OCI-LY3 (cell line): ENCODE measurements at regions not wholly inside any gene's neighbourhood (a gene's known extent, or its start where the extent isn't known, plus 50 kb on each side); places are given as distances from the start of the nearest gene placed in this dataset.

Experiments
- H2AFZ ChIP-seq: fragments of 200-600, 300-600 bp; shearing (Covaris generic); 2 replicates; pipeline ENCODE4 v1.6.0; 2014; ENCODE audit warnings: antibody characterized with exemption, low read depth, low read length
- H3K27ac ChIP-seq: fragments of 200-600, 300-600 bp; sonication (generic); 2 replicates; pipeline ENCODE4 v1.5.1; 2014; ENCODE audit warnings: mild to moderate bottlenecking, low read length, moderate library complexity, mixed read lengths
- H3K27me3 ChIP-seq: fragments of 200-600, 300-600 bp; sonication (generic); 2 replicates; pipeline ENCODE4 v1.6.1; 2014; ENCODE audit warnings: low read depth, low read length, mixed read lengths
- H3K36me3 ChIP-seq: fragments of 200-600, 300-600 bp; sonication (generic); replicated peaks from 2 replicates; pipeline ENCODE3; 2014; ENCODE audit warnings: low read depth, low read length, mixed read lengths
- H3K4me1 ChIP-seq: fragments of 300-600, 200-600 bp; sonication (generic); 2 replicates; pipeline ENCODE4 v1.6.1; 2014; ENCODE audit warnings: low read length, mixed read lengths
- H3K4me2 ChIP-seq: fragments of 200-600, 300-600 bp; sonication (generic); 2 replicates; pipeline ENCODE4 v1.6.1; 2014; ENCODE audit warnings: low read length, mixed read lengths
- H3K4me3 ChIP-seq: fragments of 300-600, 200-600 bp; sonication (generic); 2 replicates; pipeline ENCODE4 v1.5.1; 2014; ENCODE audit warnings: antibody characterized with exemption, mild to moderate bottlenecking, low read length, moderate library complexity
- H3K79me2 ChIP-seq: fragments of 300-600, 200-600 bp; shearing (Covaris generic); 2 replicates; pipeline ENCODE4 v1.6.1; 2014; ENCODE audit warnings: mild to moderate bottlenecking, low read length, mixed read lengths
- H3K9ac ChIP-seq: fragments of 300-600, 200-600 bp; shearing (Covaris generic); 2 replicates; pipeline ENCODE4 v1.6.0; 2014; ENCODE audit warnings: mild to moderate bottlenecking, low read length, moderate library complexity
- H3K9me3 ChIP-seq: fragments of 200-600, 300-600 bp; shearing (Covaris generic); 2 replicates; pipeline ENCODE4 v1.6.1; 2014; ENCODE audit warnings: low read length, mixed read lengths; ENCODE audit not compliant: insufficient read depth
- H4K20me1 ChIP-seq: fragments of 200-600, 300-600 bp; sonication (generic); 2 replicates; pipeline ENCODE4 v1.6.1; 2016; ENCODE audit warnings: low read length, mixed read lengths; ENCODE audit not compliant: insufficient read depth
- EZH2phosphoT487 ChIP-seq: fragments of 200-600 bp; shearing (Covaris generic); IDR thresholded peaks from 2 replicates; pipeline ENCODE4 v1.6.1; 2018; ENCODE audit warnings: antibody characterized with exemption, mixed run types, low read depth
- TF ChIP-seq, protein P1 (sequence below): fragments of 200-600, 300-600 bp; sonication (generic); IDR thresholded peaks from 2 replicates; pipeline ENCODE4 v1.5.1; 2014; ENCODE audit warnings: antibody characterized with exemption, low read length, low read depth

DNA sequence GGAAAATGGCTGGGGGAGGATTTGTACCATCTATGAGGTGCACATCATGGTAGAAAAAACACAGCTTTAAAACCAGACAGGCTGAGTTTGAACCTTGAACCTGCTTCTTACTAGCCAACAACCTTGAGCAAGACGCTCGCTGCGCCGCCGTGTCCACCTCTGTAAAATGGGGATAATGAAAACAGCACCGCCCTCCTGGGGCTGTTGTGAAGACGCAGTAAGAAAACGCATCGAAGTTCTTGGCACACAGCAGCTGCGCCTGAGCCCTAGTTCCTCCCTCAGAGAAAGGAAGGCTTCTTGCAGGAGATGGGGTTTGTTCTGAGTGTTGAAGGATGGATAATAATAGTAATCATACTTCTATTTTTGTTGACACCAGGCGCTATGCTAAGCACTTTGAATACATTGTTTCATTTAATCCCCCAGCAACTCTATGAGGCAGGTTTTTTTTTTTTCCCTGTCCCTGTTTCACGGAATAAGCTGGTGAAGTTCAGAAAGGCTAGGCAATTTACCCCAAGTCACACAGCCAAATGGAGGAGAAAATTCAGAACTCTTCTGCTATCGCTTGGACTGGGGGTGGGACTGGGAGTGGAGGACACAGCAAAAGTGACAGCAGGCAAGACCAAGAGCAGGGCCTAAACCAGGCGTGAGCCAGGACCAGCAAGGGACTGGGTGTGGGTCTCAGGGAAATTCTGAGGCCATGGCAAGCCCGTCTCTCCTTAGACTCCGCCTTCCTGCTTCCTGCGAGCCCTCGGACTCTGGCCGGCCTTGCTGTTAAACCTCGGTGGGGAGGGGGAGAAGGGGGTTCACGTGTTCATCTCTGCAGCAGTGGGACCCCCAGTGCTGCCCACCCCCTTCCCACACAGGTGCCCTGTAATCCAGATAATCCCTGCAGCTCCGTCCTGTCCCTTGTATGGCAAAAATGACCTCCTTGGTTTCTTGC, 97.5 kb downstream of the LRRC74A start:
- H3K4me1 ChIP-seq = peaks cover 18% of the 10 kb centered on the region
- TF ChIP-seq, protein P1, sequence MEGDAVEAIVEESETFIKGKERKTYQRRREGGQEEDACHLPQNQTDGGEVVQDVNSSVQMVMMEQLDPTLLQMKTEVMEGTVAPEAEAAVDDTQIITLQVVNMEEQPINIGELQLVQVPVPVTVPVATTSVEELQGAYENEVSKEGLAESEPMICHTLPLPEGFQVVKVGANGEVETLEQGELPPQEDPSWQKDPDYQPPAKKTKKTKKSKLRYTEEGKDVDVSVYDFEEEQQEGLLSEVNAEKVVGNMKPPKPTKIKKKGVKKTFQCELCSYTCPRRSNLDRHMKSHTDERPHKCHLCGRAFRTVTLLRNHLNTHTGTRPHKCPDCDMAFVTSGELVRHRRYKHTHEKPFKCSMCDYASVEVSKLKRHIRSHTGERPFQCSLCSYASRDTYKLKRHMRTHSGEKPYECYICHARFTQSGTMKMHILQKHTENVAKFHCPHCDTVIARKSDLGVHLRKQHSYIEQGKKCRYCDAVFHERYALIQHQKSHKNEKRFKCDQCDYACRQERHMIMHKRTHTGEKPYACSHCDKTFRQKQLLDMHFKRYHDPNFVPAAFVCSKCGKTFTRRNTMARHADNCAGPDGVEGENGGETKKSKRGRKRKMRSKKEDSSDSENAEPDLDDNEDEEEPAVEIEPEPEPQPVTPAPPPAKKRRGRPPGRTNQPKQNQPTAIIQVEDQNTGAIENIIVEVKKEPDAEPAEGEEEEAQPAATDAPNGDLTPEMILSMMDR = no peak
- TF ChIP-seq EZH2phosphoT487 = no peak
- no peaks in the 10 kb centered on the region for H3K79me2 ChIP-seq
- H3K27me3 ChIP-seq = peaks cover 29% of the 10 kb centered on the region
- no peak overlapping the region for H3K27ac ChIP-seq
- H3K9me3 ChIP-seq = no peaks in the 10 kb centered on the region
- H3K4me2 ChIP-seq = no peak overlapping the region
- no peak overlapping the region for H2AFZ ChIP-seq
- no peaks in the 10 kb centered on the region for H3K36me3 ChIP-seq
- H3K9ac ChIP-seq = no peak overlapping the region
- H4K20me1 ChIP-seq = no peaks in the 10 kb centered on the region
- H3K4me3 ChIP-seq = no peak overlapping the region

DNA sequence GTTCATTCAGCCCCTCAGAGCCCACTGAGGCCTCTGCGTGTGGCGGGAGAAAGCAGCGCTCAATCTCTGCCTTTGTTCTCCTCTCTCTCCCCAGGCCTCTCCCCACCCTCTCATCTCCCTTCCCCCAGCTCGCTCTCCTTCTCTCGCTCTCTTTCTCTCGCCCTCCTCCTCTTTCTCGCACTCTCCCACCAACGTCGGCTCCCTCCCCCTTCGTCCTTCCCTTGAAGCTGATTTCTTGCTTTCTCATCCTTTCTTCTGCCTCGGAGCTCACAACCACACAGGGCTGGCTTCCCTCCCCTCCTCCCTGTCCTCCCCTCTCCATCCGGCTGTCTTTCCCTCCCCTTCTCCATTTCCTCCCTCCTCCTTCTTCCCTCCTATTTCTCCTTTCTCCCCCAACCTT, 96.4 kb downstream of the LRRC74A start:
- TF ChIP-seq, protein P1 = no peak
- TF ChIP-seq EZH2phosphoT487 = no peak
- Histone ChIP-seq H3K27ac (no peak overlapping the region), H3K27me3 (peaks cover 21% of the 10 kb centered on the region), H2AFZ (no peak overlapping the region), H3K9me3 (no peaks in the 10 kb centered on the region), H3K9ac (no peak overlapping the region), H3K4me2 (no peak overlapping the region), H3K4me1 (peaks cover 28% of the 10 kb centered on the region), H3K36me3 (no peaks in the 10 kb centered on the region), H3K79me2 (no peaks in the 10 kb centered on the region), H4K20me1 (no peaks in the 10 kb centered on the region), H3K4me3 (no peak overlapping the region)

- peaks cover 28% of the 10 kb centered on the region for H3K4me1 ChIP-seq
- no peak overlapping the region for H2AFZ ChIP-seq
These were observed 95.9 kb downstream of the LRRC74A start for GRCh38 chr14:76922092-76922491.

GRCh38 chr14:76921088-76921399, 94.8 kb downstream of the LRRC74A start:
- Histone ChIP-seq H3K4me2 (no peak overlapping the region), H3K27me3 (peaks cover 14% of the 10 kb centered on the region; the same call in 1 of the 2 replicates), H3K4me1 (peaks cover 28% of the 10 kb centered on the region), H3K27ac (no peak overlapping the region), H3K9me3 (no peaks in the 10 kb centered on the region), H4K20me1 (no peaks in the 10 kb centered on the region), H3K4me3 (no peak overlapping the region), H3K9ac (no peak overlapping the region), H2AFZ (no peak overlapping the region), H3K79me2 (no peaks in the 10 kb centered on the region), H3K36me3 (no peaks in the 10 kb centered on the region)
- TF ChIP-seq EZH2phosphoT487 = no peak
- TF ChIP-seq, protein P1 = no peak

More at GRCh38 chr14:76922092-76922491, 95.9 kb downstream of the LRRC74A start:
- TF ChIP-seq EZH2phosphoT487 = no peak
- TF ChIP-seq, protein P1 = no peak
- Histone ChIP-seq H3K9me3 (no peaks in the 10 kb centered on the region), H3K4me2 (no peak overlapping the region), H3K36me3 (no peaks in the 10 kb centered on the region), H3K27ac (no peak overlapping the region), H3K79me2 (no peaks in the 10 kb centered on the region), H3K4me3 (no peak overlapping the region), H4K20me1 (no peaks in the 10 kb centered on the region), H3K27me3 (peaks cover 17% of the 10 kb centered on the region), H3K9ac (no peak overlapping the region)
